WTC11 (cell line): ENCODE measurements at regions not wholly inside any gene's neighbourhood (a gene's known extent, or its start where the extent isn't known, plus 50 kb on each side); places are given as distances from the start of the nearest gene placed in this dataset.

Experiments
- ATAC-seq: fragments of 200-7000 bp; cut with Tn5 transposase; 2 replicates; pipeline ENCODE4 v1.10.0; 2021; ENCODE audit warnings: mild to moderate bottlenecking, moderate library complexity
- CTCF ChIA-PET: fragments of 300-600 bp; sonication (Branson Sonifier 250); formaldehyde crosslinking; loops from one replicate; lab custom pipeline; 2021; ENCODE audit warnings: antibody characterized with exemption; lab: Charles Lee
- POLR2A ChIA-PET: fragments of 350-600 bp; sonication (Branson Sonifier 250); formaldehyde crosslinking; loops from one replicate; lab custom pipeline; 2021; ENCODE audit warnings: antibody characterized with exemption; lab: Charles Lee
- DNase-seq: peaks from one replicate; pipeline ENCODE4 v3.0.0; 2021; ENCODE audit warnings: low spot score
- H3K27ac Mint-ChIP-seq: 2 replicates; pipeline ENCODE4 v1.8.0; 2021; ENCODE audit warnings: mixed read lengths
- H3K27me3 Mint-ChIP-seq: 2 replicates; pipeline ENCODE4 v1.8.0; 2021; ENCODE audit warnings: low read depth, mild to moderate bottlenecking, moderate library complexity, mixed read lengths
- H3K36me3 Mint-ChIP-seq: 2 replicates; pipeline ENCODE4 v1.8.0; 2021; ENCODE audit warnings: mixed read lengths
- H3K4me1 Mint-ChIP-seq: 2 replicates; pipeline ENCODE4 v1.8.0; 2022; ENCODE audit warnings: mixed read lengths
- H3K4me3 Mint-ChIP-seq: 2 replicates; pipeline ENCODE4 v1.8.0; 2021; ENCODE audit warnings: mild to moderate bottlenecking, moderate library complexity, mixed read lengths
- H3K9me3 Mint-ChIP-seq: 2 replicates; pipeline ENCODE4 v1.8.0; 2021; ENCODE audit warnings: mixed read lengths
- AFF4 ChIP-seq: sonication (generic); formaldehyde crosslinking; IDR thresholded peaks from 2 replicates; pipeline ENCODE4 v1.8.1; 2023; ENCODE audit warnings: mild to moderate bottlenecking, missing genetic modification reagents, borderline replicate concordance
- AR ChIP-seq: fragments of 250-450 bp; sonication (Bioruptor Pico); IDR thresholded peaks from 2 replicates; pipeline ENCODE4 v1.9.0; 2021; ENCODE audit warnings: mild to moderate bottlenecking
- ATF6 ChIP-seq: sonication (generic); formaldehyde crosslinking; IDR thresholded peaks from 2 replicates; pipeline ENCODE4 v1.8.1; 2023; ENCODE audit warnings: mild to moderate bottlenecking, missing genetic modification reagents
- JUN ChIP-seq: sonication (generic); formaldehyde crosslinking; IDR thresholded peaks from 2 replicates; pipeline ENCODE4 v1.8.0; 2023; ENCODE audit warnings: mild to moderate bottlenecking, missing genetic modification reagents
- NFYB ChIP-seq: sonication (generic); formaldehyde crosslinking; conservative IDR thresholded peaks from 2 replicates; pipeline ENCODE4 v1.8.0; 2022; ENCODE audit warnings: low read depth, missing genetic modification reagents
- PREB ChIP-seq: sonication (generic); formaldehyde crosslinking; IDR thresholded peaks from 2 replicates; pipeline ENCODE4 v1.8.1; 2022; ENCODE audit warnings: mild to moderate bottlenecking, missing genetic modification reagents, moderate library complexity, borderline replicate concordance
- ZNF219 ChIP-seq: sonication (generic); formaldehyde crosslinking; IDR thresholded peaks from 2 replicates; pipeline ENCODE4 v1.8.0; 2023; ENCODE audit warnings: missing genetic modification reagents, mild to moderate bottlenecking, borderline replicate concordance
- ZNF532 ChIP-seq: fragments of 250-450 bp; sonication (Bioruptor Pico); IDR thresholded peaks from 2 replicates; pipeline ENCODE4 v1.9.0; 2021; ENCODE audit warnings: mild to moderate bottlenecking, borderline replicate concordance
- TF ChIP-seq, protein P1 (sequence below): sonication (generic); formaldehyde crosslinking; conservative IDR thresholded peaks from 2 replicates; pipeline ENCODE4 v1.8.1; 2022; ENCODE audit warnings: mild to moderate bottlenecking, missing genetic modification reagents
- TF ChIP-seq, protein P2 (sequence below): sonication (generic); formaldehyde crosslinking; IDR thresholded peaks from 2 replicates; pipeline ENCODE4 v1.8.1; 2023; ENCODE audit warnings: mild to moderate bottlenecking, moderate library complexity, missing genetic modification reagents
- TF ChIP-seq, protein P3 (sequence below): fragments of 250-450 bp; sonication (Bioruptor Pico); IDR thresholded peaks from 2 replicates; pipeline ENCODE4 v1.9.0; 2021; ENCODE audit warnings: moderate library complexity, mild to moderate bottlenecking, inconsistent platforms, borderline replicate concordance
- TF ChIP-seq, protein P4 (sequence below): sonication (generic); formaldehyde crosslinking; IDR thresholded peaks from 2 replicates; pipeline ENCODE4 v1.8.0; 2023; ENCODE audit warnings: missing genetic modification reagents, mild to moderate bottlenecking, borderline replicate concordance
- TF ChIP-seq, protein P5 (sequence below): sonication (generic); formaldehyde crosslinking; IDR thresholded peaks from 2 replicates; pipeline ENCODE4 v1.8.0; 2022; ENCODE audit warnings: mild to moderate bottlenecking, missing genetic modification reagents

DNA sequence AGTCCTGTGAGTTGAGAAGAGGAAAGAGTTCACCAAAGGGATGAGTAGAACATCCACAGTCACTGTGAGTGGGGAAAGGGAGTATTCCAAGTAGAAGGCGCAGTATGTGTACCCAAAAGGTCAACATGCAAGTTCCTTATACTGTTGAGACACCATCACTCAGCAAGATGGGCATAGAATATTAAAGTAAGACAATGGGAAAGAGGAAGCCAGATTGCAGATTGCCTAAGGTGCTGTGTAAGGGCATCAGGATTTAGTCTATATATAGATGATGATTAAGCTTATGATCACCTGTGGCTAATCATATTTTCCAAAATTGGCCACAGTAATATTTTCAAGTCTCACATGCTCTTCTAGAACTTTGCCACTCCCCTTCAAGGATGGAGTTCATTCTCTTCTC lies 120.1 kb upstream of the CAMK1G start:
- no peak for ATAC-seq
- Mint-ChIP-seq H3K36me3 (peaks cover 75% of the 10 kb centered on the region), H3K27me3 (peaks cover 23% of the 10 kb centered on the region), H3K27ac (no peak overlapping the region), H3K4me1 (no peaks in the 10 kb centered on the region), H3K4me3 (no peak overlapping the region), H3K9me3 (peaks cover 80% of the 10 kb centered on the region)
- ChIA-PET POLR2A (no interaction called here), CTCF (no interaction called here)
- no peak for DNase-seq
- TF ChIP-seq, protein P1, sequence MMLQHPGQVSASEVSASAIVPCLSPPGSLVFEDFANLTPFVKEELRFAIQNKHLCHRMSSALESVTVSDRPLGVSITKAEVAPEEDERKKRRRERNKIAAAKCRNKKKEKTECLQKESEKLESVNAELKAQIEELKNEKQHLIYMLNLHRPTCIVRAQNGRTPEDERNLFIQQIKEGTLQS (CRISPR knock-in tag) = no peak
- TF ChIP-seq AR = no peak
- no peak for TF ChIP-seq AFF4 (CRISPR knock-in tag)
- TF ChIP-seq, protein P2, sequence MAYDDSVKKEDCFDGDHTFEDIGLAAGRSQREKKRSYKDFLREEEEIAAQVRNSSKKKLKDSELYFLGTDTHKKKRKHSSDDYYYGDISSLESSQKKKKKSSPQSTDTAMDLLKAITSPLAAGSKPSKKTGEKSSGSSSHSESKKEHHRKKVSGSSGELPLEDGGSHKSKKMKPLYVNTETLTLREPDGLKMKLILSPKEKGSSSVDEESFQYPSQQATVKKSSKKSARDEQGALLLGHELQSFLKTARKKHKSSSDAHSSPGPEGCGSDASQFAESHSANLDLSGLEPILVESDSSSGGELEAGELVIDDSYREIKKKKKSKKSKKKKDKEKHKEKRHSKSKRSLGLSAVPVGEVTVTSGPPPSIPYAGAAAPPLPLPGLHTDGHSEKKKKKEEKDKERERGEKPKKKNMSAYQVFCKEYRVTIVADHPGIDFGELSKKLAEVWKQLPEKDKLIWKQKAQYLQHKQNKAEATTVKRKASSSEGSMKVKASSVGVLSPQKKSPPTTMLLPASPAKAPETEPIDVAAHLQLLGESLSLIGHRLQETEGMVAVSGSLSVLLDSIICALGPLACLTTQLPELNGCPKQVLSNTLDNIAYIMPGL (CRISPR knock-in tag) = no peak
- TF ChIP-seq, protein P3, sequence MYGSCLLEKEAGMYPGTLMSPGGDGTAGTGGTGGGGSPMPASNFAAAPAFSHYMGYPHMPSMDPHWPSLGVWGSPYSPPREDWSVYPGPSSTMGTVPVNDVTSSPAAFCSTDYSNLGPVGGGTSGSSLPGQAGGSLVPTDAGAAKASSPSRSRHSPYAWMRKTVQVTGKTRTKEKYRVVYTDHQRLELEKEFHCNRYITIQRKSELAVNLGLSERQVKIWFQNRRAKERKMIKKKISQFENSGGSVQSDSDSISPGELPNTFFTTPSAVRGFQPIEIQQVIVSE (CRISPR knock-in tag) = no peak
- TF ChIP-seq, protein P4, sequence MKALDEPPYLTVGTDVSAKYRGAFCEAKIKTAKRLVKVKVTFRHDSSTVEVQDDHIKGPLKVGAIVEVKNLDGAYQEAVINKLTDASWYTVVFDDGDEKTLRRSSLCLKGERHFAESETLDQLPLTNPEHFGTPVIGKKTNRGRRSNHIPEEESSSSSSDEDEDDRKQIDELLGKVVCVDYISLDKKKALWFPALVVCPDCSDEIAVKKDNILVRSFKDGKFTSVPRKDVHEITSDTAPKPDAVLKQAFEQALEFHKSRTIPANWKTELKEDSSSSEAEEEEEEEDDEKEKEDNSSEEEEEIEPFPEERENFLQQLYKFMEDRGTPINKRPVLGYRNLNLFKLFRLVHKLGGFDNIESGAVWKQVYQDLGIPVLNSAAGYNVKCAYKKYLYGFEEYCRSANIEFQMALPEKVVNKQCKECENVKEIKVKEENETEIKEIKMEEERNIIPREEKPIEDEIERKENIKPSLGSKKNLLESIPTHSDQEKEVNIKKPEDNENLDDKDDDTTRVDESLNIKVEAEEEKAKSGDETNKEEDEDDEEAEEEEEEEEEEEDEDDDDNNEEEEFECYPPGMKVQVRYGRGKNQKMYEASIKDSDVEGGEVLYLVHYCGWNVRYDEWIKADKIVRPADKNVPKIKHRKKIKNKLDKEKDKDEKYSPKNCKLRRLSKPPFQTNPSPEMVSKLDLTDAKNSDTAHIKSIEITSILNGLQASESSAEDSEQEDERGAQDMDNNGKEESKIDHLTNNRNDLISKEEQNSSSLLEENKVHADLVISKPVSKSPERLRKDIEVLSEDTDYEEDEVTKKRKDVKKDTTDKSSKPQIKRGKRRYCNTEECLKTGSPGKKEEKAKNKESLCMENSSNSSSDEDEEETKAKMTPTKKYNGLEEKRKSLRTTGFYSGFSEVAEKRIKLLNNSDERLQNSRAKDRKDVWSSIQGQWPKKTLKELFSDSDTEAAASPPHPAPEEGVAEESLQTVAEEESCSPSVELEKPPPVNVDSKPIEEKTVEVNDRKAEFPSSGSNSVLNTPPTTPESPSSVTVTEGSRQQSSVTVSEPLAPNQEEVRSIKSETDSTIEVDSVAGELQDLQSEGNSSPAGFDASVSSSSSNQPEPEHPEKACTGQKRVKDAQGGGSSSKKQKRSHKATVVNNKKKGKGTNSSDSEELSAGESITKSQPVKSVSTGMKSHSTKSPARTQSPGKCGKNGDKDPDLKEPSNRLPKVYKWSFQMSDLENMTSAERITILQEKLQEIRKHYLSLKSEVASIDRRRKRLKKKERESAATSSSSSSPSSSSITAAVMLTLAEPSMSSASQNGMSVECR (CRISPR knock-in tag) = no peak
- no peak for TF ChIP-seq JUN
- no peak for TF ChIP-seq NFYB (CRISPR knock-in tag)
- TF ChIP-seq PREB (CRISPR knock-in tag) = no peak
- TF ChIP-seq, protein P5, sequence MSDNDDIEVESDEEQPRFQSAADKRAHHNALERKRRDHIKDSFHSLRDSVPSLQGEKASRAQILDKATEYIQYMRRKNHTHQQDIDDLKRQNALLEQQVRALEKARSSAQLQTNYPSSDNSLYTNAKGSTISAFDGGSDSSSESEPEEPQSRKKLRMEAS (CRISPR knock-in tag) = no peak
- TF ChIP-seq ZNF219 (CRISPR knock-in tag) = no peak
- no peak for TF ChIP-seq ATF6 (CRISPR knock-in tag)
- TF ChIP-seq ZNF532 = no peak
